ENCODE measurements at regions not wholly inside any gene's neighbourhood (a gene's known extent, or its start where the extent isn't known, plus 50 kb on each side); places are given as distances from the start of the nearest gene placed in this dataset.

GRCh38 chr11:92523611-92524010 is 299.0 kb downstream of the FAT3 start:
- Histone ChIP-seq H4K8ac (replicated peaks; ENCODE audit: insufficient read length, low read depth, low read length) (no peak overlapping the region), H2BK20ac (ENCODE audit: low read depth, low read length, poor library complexity, severe bottlenecking) (no peak overlapping the region), H3K18ac (ENCODE audit: insufficient read length, low read depth, low read length) (no peak overlapping the region), H3K4me1 (ENCODE audit: insufficient read depth, low read length) (no peaks in the 10 kb centered on the region), H3K9ac (ENCODE audit: extremely low read depth, insufficient read length, low read length) (no peak overlapping the region), H2BK5ac (ENCODE audit: insufficient read length, low read length) (no peak overlapping the region), H3K79me1 (ENCODE audit: insufficient read depth, low read depth, low read length, poor library complexity, severe bottlenecking) (no peaks in the 10 kb centered on the region), H2BK12ac (ENCODE audit: insufficient read length, low read depth, low read length) (no peak overlapping the region), H4K91ac (ENCODE audit: insufficient read length, low read depth, low read length) (no peak overlapping the region), H3K79me2 (ENCODE audit: insufficient read depth, low read length) (0 out of 2 replicates have a peak, but pooled peaks cover 2% of the 10 kb centered on the region), H3K56ac (ENCODE audit: insufficient read length, low read depth, low read length) (no peak overlapping the region), H2BK120ac (ENCODE audit: low read depth, low read length, poor library complexity, severe bottlenecking) (no peak overlapping the region), H4K5ac (ENCODE audit: insufficient read length, low read depth, low read length) (no peak overlapping the region), H3K27ac (ENCODE audit: insufficient read length, low read depth, low read length) (no peak overlapping the region), H3K23ac (ENCODE audit: insufficient read length, low read depth, low read length) (no peak overlapping the region), H3T11ph (ENCODE audit: low read length) (no peak overlapping the region), H3K9me3 (ENCODE audit: control insufficient read depth, low read depth, low read length) (no peaks in the 10 kb centered on the region), H4K20me1 (ENCODE audit: control insufficient read depth, insufficient read depth, insufficient read length) (no peaks in the 10 kb centered on the region), H3K27me3 (ENCODE audit: insufficient read depth, low read length) (no peaks in the 10 kb centered on the region), H2BK15ac (ENCODE audit: low read depth, low read length) (no peak overlapping the region), H2AK5ac (ENCODE audit: insufficient read length, low read length) (no peak overlapping the region), H3K4me2 (ENCODE audit: insufficient read depth, insufficient read length, low read length) (no peak overlapping the region), H3K23me2 (ENCODE audit: insufficient read length, low read depth, low read length, poor library complexity, severe bottlenecking) (no peaks in the 10 kb centered on the region), H3K14ac (ENCODE audit: insufficient read depth, low read length) (no peak overlapping the region), H2AFZ (ENCODE audit: low read length) (no peak overlapping the region), H3K4ac (ENCODE audit: low read depth, low read length) (no peak overlapping the region)
- peaks cover 0 to 4% (median 4%) of the 10 kb centered on the region in 3 experiments; a peak in 3 of 7 replicates for H3K36me3 Mint-ChIP-seq (ENCODE audit: insufficient read depth in 1 of 3, low read depth in 3 of 3)
- no peaks in the 10 kb centered on the region for H3K9me3 Mint-ChIP-seq
- no peak overlapping the region for H3K4me3 Mint-ChIP-seq
- peak overlapping the region in 1 of 3 experiments; percentile 52; a peak in 1 of 7 replicates for H3K27ac Mint-ChIP-seq
- no CpG with 5 or more reads among the region's 3 CpGs for WGBS (ENCODE audit: extremely low coverage, insufficient read length, low lambda C conversion rate)
- H3K4me1 Mint-ChIP-seq: peaks cover 17 to 22% of the 10 kb centered on the region in 2 experiments
- no peak for DNase-seq
- H3K27me3 Mint-ChIP-seq (ENCODE audit: low read depth): no peaks in the 10 kb centered on the region
- TF ChIP-seq, protein P1, sequence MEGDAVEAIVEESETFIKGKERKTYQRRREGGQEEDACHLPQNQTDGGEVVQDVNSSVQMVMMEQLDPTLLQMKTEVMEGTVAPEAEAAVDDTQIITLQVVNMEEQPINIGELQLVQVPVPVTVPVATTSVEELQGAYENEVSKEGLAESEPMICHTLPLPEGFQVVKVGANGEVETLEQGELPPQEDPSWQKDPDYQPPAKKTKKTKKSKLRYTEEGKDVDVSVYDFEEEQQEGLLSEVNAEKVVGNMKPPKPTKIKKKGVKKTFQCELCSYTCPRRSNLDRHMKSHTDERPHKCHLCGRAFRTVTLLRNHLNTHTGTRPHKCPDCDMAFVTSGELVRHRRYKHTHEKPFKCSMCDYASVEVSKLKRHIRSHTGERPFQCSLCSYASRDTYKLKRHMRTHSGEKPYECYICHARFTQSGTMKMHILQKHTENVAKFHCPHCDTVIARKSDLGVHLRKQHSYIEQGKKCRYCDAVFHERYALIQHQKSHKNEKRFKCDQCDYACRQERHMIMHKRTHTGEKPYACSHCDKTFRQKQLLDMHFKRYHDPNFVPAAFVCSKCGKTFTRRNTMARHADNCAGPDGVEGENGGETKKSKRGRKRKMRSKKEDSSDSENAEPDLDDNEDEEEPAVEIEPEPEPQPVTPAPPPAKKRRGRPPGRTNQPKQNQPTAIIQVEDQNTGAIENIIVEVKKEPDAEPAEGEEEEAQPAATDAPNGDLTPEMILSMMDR (conservative IDR thresholded peaks at IDR 0.05): no peak
